LHCN-M2 (cell line): ENCODE measurements at regions not wholly inside any gene's neighbourhood (a gene's known extent, or its start where the extent isn't known, plus 50 kb on each side); places are given as distances from the start of the nearest gene placed in this dataset.
"Not testable (repeated sequence)": the region's sequence is repeated elsewhere in the genome, so short reads cannot be mapped to it uniquely, and the experiment has no call there.

Experiments used
- DNase-seq: peaks from one replicate; pipeline ENCODE4 v3.0.0-alpha.2; 2012; ENCODE audit warnings: low read depth

GRCh38 chr9:24073007-24073592 lies 247.1 kb upstream of the ELAVL2 start:
- DNase-seq = no peak

GRCh38 chr9:24071716-24072115 lies 245.7 kb upstream of the ELAVL2 start:
- DNase-seq = no peak

GRCh38 chr9:24071091-24071490 lies 245.1 kb upstream of the ELAVL2 start:
- DNase-seq = no peak

- not testable (repeated sequence) for DNase-seq
These were observed 241.1 kb upstream of the ELAVL2 start for GRCh38 chr9:24067107-24067506.

GRCh38 chr9:24059651-24060050 lies 233.6 kb upstream of the ELAVL2 start:
- DNase-seq = no peak

- DNase-seq = no peak
These were observed 225.5 kb upstream of the ELAVL2 start for GRCh38 chr9:24051587-24051986.

- not testable (repeated sequence) for DNase-seq
These were observed 224.2 kb upstream of the ELAVL2 start for GRCh38 chr9:24050239-24050638.

GRCh38 chr9:24045150-24045549 lies 219.1 kb upstream of the ELAVL2 start:
- DNase-seq = no peak

- no peak for DNase-seq
These were observed 218.5 kb upstream of the ELAVL2 start for GRCh38 chr9:24044576-24044975.

GRCh38 chr9:24041160-24041690 lies 215.2 kb upstream of the ELAVL2 start:
- no peak for DNase-seq

GRCh38 chr9:24036459-24036858 lies 210.4 kb upstream of the ELAVL2 start:
- no peak for DNase-seq

- DNase-seq = no peak
These were observed 209.8 kb upstream of the ELAVL2 start for GRCh38 chr9:24035816-24036215.

- no peak for DNase-seq
These were observed 185.8 kb upstream of the ELAVL2 start for GRCh38 chr9:24011881-24012280.

GRCh38 chr9:24011009-24011717 lies 185.1 kb upstream of the ELAVL2 start:
- no peak for DNase-seq

GRCh38 chr9:24009322-24009721 lies 183.3 kb upstream of the ELAVL2 start:
- DNase-seq = no peak

GRCh38 chr9:24007185-24007584 lies 181.1 kb upstream of the ELAVL2 start:
- no peak for DNase-seq

GRCh38 chr9:23991874-23992273 lies 165.8 kb upstream of the ELAVL2 start:
- DNase-seq = not testable (repeated sequence)

GRCh38 chr9:23979491-23979890 lies 153.5 kb upstream of the ELAVL2 start:
- no peak for DNase-seq

- DNase-seq = no peak
These were observed 136.1 kb upstream of the ELAVL2 start for GRCh38 chr9:23962101-23962500.

- no peak for DNase-seq
These were observed 119.9 kb upstream of the ELAVL2 start for GRCh38 chr9:23945897-23946296.

GRCh38 chr9:23941051-23941450 lies 115.0 kb upstream of the ELAVL2 start:
- no peak for DNase-seq

- DNase-seq = no peak
These were observed 112.9 kb upstream of the ELAVL2 start for GRCh38 chr9:23938908-23939307.

- DNase-seq = no peak
These were observed 108.4 kb upstream of the ELAVL2 start for GRCh38 chr9:23934291-23934906.
